ENCODE measurements at regions not wholly inside any gene's neighbourhood (a gene's known extent, or its start where the extent isn't known, plus 50 kb on each side); places are given as distances from the start of the nearest gene placed in this dataset.

GRCh38 chr14:56046996-56047395 is 71.2 kb upstream of the PELI2 start:
- Histone ChIP-seq H3K36me3 (ENCODE audit: control insufficient read depth in 2 of 3, insufficient read depth in 3 of 3, low read length in 3 of 3) (no peaks in the 10 kb centered on the region), H3K27ac (ENCODE audit: low read depth, low read length) (no peak overlapping the region), H3K27me3 (ENCODE audit: control insufficient read depth in 2 of 2, insufficient read depth in 2 of 2, low read length in 2 of 2) (peaks cover 0 to 2% of the 10 kb centered on the region in 2 donors), H3K9me3 (ENCODE audit: control insufficient read depth in 2 of 3, low read length in 3 of 3) (no peaks in the 10 kb centered on the region), H3K4me3 (ENCODE audit: low read length) (no peak overlapping the region), H3K4me1 (ENCODE audit: control insufficient read depth in 2 of 2, insufficient read depth in 2 of 2, low read length in 2 of 2) (no peaks in the 10 kb centered on the region)
- ChIA-PET CTCF (no interaction called here), POLR2A (no interaction called here)
- Mint-ChIP-seq H3K4me3 (no peak overlapping the region), H3K27me3 (peaks cover 8 to 22% (median 9%) of the 10 kb centered on the region in 5 donors), H3K36me3 (no peaks in the 10 kb centered on the region), H3K9me3 (peaks cover 0 to 2% (median 0%) of the 10 kb centered on the region in 11 donors), H3K27ac (no peak overlapping the region), H3K4me1 (no peaks in the 10 kb centered on the region)
- intact Hi-C loops (cut with micrococcal nuclease) = no loop called here
- ATAC-seq = no peak
- no peak for DNase-seq

GRCh38 chr14:56049536-56049935 is 68.7 kb upstream of the PELI2 start:
- Histone ChIP-seq H3K36me3 (ENCODE audit: control insufficient read depth in 2 of 3, insufficient read depth in 3 of 3, low read length in 3 of 3) (no peaks in the 10 kb centered on the region), H3K4me3 (ENCODE audit: low read length) (no peak overlapping the region), H3K4me1 (ENCODE audit: control insufficient read depth in 2 of 2, insufficient read depth in 2 of 2, low read length in 2 of 2) (no peaks in the 10 kb centered on the region), H3K9me3 (ENCODE audit: control insufficient read depth in 2 of 3, low read length in 3 of 3) (no peaks in the 10 kb centered on the region), H3K27me3 (ENCODE audit: control insufficient read depth in 2 of 2, insufficient read depth in 2 of 2, low read length in 2 of 2) (no peaks in the 10 kb centered on the region), H3K27ac (ENCODE audit: low read depth, low read length) (no peak overlapping the region)
- ATAC-seq (no peak), DNase-seq (no peak)
- POLR2A ChIA-PET = interaction anchor here (0.6 kb wide), 1 partner anchor 169 kb away, joined by 5 read pairs; no protein-coding TSS in a partner anchor
- Mint-ChIP-seq H3K4me1 (no peaks in the 10 kb centered on the region), H3K27ac (no peak overlapping the region), H3K36me3 (no peaks in the 10 kb centered on the region), H3K9me3 (peaks cover 0 to 2% (median 0%) of the 10 kb centered on the region in 11 donors), H3K27me3 (peaks cover 0 to 19% (median 15%) of the 10 kb centered on the region in 5 donors), H3K4me3 (no peak overlapping the region)
- intact Hi-C loops (cut with micrococcal nuclease) = no loop called here
- CTCF ChIA-PET = no interaction called here

DNA sequence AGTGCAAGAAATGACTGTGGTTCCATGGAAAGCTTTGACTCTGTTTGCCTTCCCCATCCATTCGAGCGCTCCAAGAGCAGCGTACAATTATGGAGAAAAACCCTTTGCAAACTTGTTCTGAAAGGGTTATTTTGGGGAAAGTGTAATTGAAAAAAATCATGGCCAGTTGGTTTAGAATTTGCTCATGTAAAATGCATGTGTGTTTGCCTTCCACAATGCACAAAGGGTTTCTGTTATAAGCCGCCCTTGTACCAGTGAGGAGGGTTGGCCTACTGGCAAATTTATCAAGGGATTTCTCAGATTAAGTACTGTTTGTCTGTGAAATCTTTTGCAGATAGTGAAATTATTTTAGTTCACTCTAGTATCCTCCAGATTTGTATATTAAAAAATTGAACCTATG is 62.7 kb upstream of the PELI2 start:
- Histone ChIP-seq H3K4me1 (ENCODE audit: control insufficient read depth in 2 of 2, insufficient read depth in 2 of 2, low read length in 2 of 2) (no peaks in the 10 kb centered on the region), H3K27ac (ENCODE audit: low read depth, low read length) (no peak overlapping the region), H3K9me3 (ENCODE audit: control insufficient read depth in 2 of 3, low read length in 3 of 3) (no peaks in the 10 kb centered on the region), H3K36me3 (ENCODE audit: control insufficient read depth in 2 of 3, insufficient read depth in 3 of 3, low read length in 3 of 3) (no peaks in the 10 kb centered on the region), H3K4me3 (ENCODE audit: low read length) (no peak overlapping the region), H3K27me3 (ENCODE audit: control insufficient read depth in 2 of 2, insufficient read depth in 2 of 2, low read length in 2 of 2) (no peaks in the 10 kb centered on the region)
- H3K4me3 Mint-ChIP-seq = no peak overlapping the region
- no peaks in the 10 kb centered on the region for H3K9me3 Mint-ChIP-seq
- POLR2A ChIA-PET = no interaction called here
- H3K27ac Mint-ChIP-seq = no peak overlapping the region
- CTCF ChIA-PET = no interaction called here
- peaks cover 21 to 41% (median 25%) of the 10 kb centered on the region in 5 donors for H3K27me3 Mint-ChIP-seq
- ATAC-seq (no peak), DNase-seq (no peak)
- H3K36me3 Mint-ChIP-seq = no peaks in the 10 kb centered on the region
- intact Hi-C loops (cut with micrococcal nuclease) = no loop called here
- no peaks in the 10 kb centered on the region for H3K4me1 Mint-ChIP-seq

- ChIA-PET CTCF (no interaction called here), POLR2A (no interaction called here)
- peaks cover 24 to 45% (median 29%) of the 10 kb centered on the region in 5 donors for H3K27me3 Mint-ChIP-seq
- no peak overlapping the region for H3K27ac ChIP-seq (ENCODE audit: low read depth, low read length)
- no peak overlapping the region for H3K27ac Mint-ChIP-seq
- H3K9me3 Mint-ChIP-seq = no peaks in the 10 kb centered on the region
- H3K9me3 ChIP-seq (ENCODE audit: control insufficient read depth in 2 of 3, low read length in 3 of 3) = no peaks in the 10 kb centered on the region
- no peak overlapping the region for H3K4me3 ChIP-seq (ENCODE audit: low read length)
- no peaks in the 10 kb centered on the region for H3K4me1 ChIP-seq (ENCODE audit: control insufficient read depth in 2 of 2, insufficient read depth in 2 of 2, low read length in 2 of 2)
- H3K36me3 ChIP-seq (ENCODE audit: control insufficient read depth in 2 of 3, insufficient read depth in 3 of 3, low read length in 3 of 3) = no peaks in the 10 kb centered on the region
- intact Hi-C loops (cut with micrococcal nuclease) = no loop called here
- ATAC-seq (no peak), DNase-seq (no peak)
- H3K36me3 Mint-ChIP-seq = no peaks in the 10 kb centered on the region
- H3K4me1 Mint-ChIP-seq = no peaks in the 10 kb centered on the region
- no peak overlapping the region for H3K4me3 Mint-ChIP-seq
- H3K27me3 ChIP-seq (ENCODE audit: control insufficient read depth in 2 of 2, insufficient read depth in 2 of 2, low read length in 2 of 2) = no peaks in the 10 kb centered on the region
These were observed 62.2 kb upstream of the PELI2 start for GRCh38 chr14:56056031-56056430.

DNA sequence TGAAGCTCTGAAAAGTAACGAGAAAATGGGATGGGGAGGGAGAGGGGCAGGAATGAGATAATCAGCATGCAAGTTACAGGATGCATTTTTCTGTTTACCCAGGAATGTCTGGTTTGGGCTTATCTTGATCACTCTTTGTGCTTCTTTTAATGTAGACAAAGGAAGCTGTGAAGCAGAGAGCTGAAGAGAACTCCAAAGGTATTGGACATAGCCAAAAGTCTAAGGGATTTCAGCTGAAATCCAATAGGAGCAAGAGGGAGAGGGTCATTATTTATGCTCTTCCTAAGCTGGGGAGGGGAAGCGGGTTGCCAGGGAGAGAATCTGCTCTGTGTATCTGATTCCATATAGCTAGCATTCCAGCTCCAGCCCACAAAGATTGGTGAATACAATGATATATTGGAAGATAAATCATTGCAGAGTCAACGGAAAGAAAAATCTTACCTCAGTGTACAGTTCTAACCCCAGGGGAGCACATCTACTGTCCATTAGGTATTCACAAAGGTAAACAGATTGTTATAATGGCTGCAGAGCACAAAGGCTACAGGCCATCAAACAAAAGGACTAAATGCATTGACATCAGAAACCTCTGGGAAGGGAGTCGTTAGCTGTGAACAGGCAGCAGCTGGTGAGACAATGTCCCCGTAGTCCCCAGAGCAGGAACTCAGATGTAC is 61.0 kb upstream of the PELI2 start:
- no peaks in the 10 kb centered on the region for H3K36me3 ChIP-seq (ENCODE audit: control insufficient read depth in 2 of 3, insufficient read depth in 3 of 3, low read length in 3 of 3)
- no peaks in the 10 kb centered on the region for H3K27me3 ChIP-seq (ENCODE audit: control insufficient read depth in 2 of 2, insufficient read depth in 2 of 2, low read length in 2 of 2)
- Mint-ChIP-seq H3K27me3 (peaks cover 18 to 38% (median 30%) of the 10 kb centered on the region in 5 donors), H3K4me1 (no peaks in the 10 kb centered on the region), H3K27ac (no peak overlapping the region), H3K4me3 (no peak overlapping the region), H3K9me3 (no peaks in the 10 kb centered on the region), H3K36me3 (no peaks in the 10 kb centered on the region)
- H3K4me3 ChIP-seq (ENCODE audit: low read length) = no peak overlapping the region
- DNase-seq (no peak), ATAC-seq (no peak)
- intact Hi-C loops (cut with micrococcal nuclease) = no loop called here
- H3K4me1 ChIP-seq (ENCODE audit: control insufficient read depth in 2 of 2, insufficient read depth in 2 of 2, low read length in 2 of 2) = no peaks in the 10 kb centered on the region
- H3K9me3 ChIP-seq (ENCODE audit: control insufficient read depth in 2 of 3, low read length in 3 of 3) = no peaks in the 10 kb centered on the region
- H3K27ac ChIP-seq (ENCODE audit: low read depth, low read length) = no peak overlapping the region
- ChIA-PET POLR2A (no interaction called here), CTCF (no interaction called here)

DNA sequence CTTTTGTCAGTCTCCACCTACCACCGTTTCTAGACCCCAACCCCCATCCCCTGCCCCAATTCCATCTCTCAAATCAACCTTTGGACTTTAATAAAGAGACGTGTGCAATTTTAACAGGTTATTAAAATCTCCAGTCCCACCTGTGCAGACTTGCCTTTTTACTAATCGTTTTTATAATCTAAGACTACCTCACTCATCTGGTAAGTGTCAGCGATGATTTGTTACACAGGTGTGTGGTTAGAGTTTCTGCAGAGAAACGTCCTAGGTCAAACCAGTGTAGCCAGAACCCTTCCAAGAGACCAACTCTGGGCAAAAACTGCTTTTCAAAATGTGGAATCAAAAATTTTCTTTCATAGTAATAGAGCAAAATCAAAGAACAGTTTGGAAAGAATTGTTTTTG is 60.4 kb upstream of the PELI2 start:
- Histone ChIP-seq H3K27me3 (ENCODE audit: control insufficient read depth in 2 of 2, insufficient read depth in 2 of 2, low read length in 2 of 2) (no peaks in the 10 kb centered on the region), H3K9me3 (ENCODE audit: control insufficient read depth in 2 of 3, low read length in 3 of 3) (no peaks in the 10 kb centered on the region), H3K4me1 (ENCODE audit: control insufficient read depth in 2 of 2, insufficient read depth in 2 of 2, low read length in 2 of 2) (no peaks in the 10 kb centered on the region), H3K27ac (ENCODE audit: low read depth, low read length) (no peak overlapping the region), H3K36me3 (ENCODE audit: control insufficient read depth in 2 of 3, insufficient read depth in 3 of 3, low read length in 3 of 3) (no peaks in the 10 kb centered on the region), H3K4me3 (ENCODE audit: low read length) (no peak overlapping the region)
- ATAC-seq = no peak
- Mint-ChIP-seq H3K36me3 (no peaks in the 10 kb centered on the region), H3K4me1 (no peaks in the 10 kb centered on the region), H3K27me3 (peaks cover 18 to 37% (median 30%) of the 10 kb centered on the region in 5 donors), H3K4me3 (no peak overlapping the region), H3K9me3 (no peaks in the 10 kb centered on the region), H3K27ac (no peak overlapping the region)
- intact Hi-C loops (cut with micrococcal nuclease) = no loop called here
- ChIA-PET CTCF (no interaction called here), POLR2A (no interaction called here)
- no peak for DNase-seq

- intact Hi-C loops (cut with micrococcal nuclease) = no loop called here
- H3K36me3 ChIP-seq (ENCODE audit: control insufficient read depth in 2 of 3, insufficient read depth in 3 of 3, low read length in 3 of 3) = no peaks in the 10 kb centered on the region
- H3K27ac ChIP-seq (ENCODE audit: low read depth, low read length) = no peak overlapping the region
- DNase-seq (no peak), ATAC-seq (peak; percentile 29)
- Mint-ChIP-seq H3K9me3 (no peaks in the 10 kb centered on the region), H3K27ac (no peak overlapping the region), H3K4me3 (no peak overlapping the region), H3K4me1 (no peaks in the 10 kb centered on the region), H3K36me3 (no peaks in the 10 kb centered on the region), H3K27me3 (peaks cover 11 to 31% (median 27%) of the 10 kb centered on the region in 5 donors)
- H3K9me3 ChIP-seq (ENCODE audit: control insufficient read depth in 2 of 3, low read length in 3 of 3) = no peaks in the 10 kb centered on the region
- no peaks in the 10 kb centered on the region for H3K4me1 ChIP-seq (ENCODE audit: control insufficient read depth in 2 of 2, insufficient read depth in 2 of 2, low read length in 2 of 2)
- no peaks in the 10 kb centered on the region for H3K27me3 ChIP-seq (ENCODE audit: control insufficient read depth in 2 of 2, insufficient read depth in 2 of 2, low read length in 2 of 2)
- CTCF ChIA-PET = no interaction called here
- no peak overlapping the region for H3K4me3 ChIP-seq (ENCODE audit: low read length)
- POLR2A ChIA-PET = no interaction called here
These were observed 59.2 kb upstream of the PELI2 start for GRCh38 chr14:56059054-56059453.
